ENCODE measurements at regions not wholly inside any gene's neighbourhood (a gene's known extent, or its start where the extent isn't known, plus 50 kb on each side); places are given as distances from the start of the nearest gene placed in this dataset.

DNA sequence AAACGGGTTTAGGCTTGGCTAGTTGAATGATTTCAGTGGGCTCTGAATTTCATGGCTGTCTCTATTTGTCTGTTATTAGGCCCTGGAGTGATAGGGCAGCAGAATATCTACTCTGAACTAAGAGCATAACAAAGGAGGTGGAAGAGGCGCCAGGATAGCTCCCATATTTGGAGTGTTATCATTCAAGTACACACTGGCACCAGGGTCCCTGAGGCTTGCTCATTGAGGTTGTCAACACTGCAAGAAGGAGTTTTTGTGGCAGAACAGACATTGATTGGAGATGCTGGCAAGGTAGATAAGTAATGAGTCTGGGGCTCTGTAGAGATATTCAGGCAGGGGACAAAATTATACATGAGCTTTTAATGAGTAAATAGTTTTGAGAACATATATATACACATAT is 1748.4 kb downstream of the MRPL39 start:
- no peak overlapping the region for H3K4me3 ChIP-seq (ENCODE audit: low read depth, low read length)
- H3K9me3 ChIP-seq (ENCODE audit: severe bottlenecking) = no peaks in the 10 kb centered on the region
- DNase-seq = no peak
- no peaks in the 10 kb centered on the region for H3K27me3 ChIP-seq (ENCODE audit: insufficient read depth, low read depth, severe bottlenecking)
- TF ChIP-seq, protein P1, sequence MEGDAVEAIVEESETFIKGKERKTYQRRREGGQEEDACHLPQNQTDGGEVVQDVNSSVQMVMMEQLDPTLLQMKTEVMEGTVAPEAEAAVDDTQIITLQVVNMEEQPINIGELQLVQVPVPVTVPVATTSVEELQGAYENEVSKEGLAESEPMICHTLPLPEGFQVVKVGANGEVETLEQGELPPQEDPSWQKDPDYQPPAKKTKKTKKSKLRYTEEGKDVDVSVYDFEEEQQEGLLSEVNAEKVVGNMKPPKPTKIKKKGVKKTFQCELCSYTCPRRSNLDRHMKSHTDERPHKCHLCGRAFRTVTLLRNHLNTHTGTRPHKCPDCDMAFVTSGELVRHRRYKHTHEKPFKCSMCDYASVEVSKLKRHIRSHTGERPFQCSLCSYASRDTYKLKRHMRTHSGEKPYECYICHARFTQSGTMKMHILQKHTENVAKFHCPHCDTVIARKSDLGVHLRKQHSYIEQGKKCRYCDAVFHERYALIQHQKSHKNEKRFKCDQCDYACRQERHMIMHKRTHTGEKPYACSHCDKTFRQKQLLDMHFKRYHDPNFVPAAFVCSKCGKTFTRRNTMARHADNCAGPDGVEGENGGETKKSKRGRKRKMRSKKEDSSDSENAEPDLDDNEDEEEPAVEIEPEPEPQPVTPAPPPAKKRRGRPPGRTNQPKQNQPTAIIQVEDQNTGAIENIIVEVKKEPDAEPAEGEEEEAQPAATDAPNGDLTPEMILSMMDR (IDR thresholded peaks at IDR 0.05; ENCODE audit: low read depth, low read length) = no peak
- H3K36me3 ChIP-seq = no peaks in the 10 kb centered on the region
- H3K27ac ChIP-seq = no peak overlapping the region

DNA sequence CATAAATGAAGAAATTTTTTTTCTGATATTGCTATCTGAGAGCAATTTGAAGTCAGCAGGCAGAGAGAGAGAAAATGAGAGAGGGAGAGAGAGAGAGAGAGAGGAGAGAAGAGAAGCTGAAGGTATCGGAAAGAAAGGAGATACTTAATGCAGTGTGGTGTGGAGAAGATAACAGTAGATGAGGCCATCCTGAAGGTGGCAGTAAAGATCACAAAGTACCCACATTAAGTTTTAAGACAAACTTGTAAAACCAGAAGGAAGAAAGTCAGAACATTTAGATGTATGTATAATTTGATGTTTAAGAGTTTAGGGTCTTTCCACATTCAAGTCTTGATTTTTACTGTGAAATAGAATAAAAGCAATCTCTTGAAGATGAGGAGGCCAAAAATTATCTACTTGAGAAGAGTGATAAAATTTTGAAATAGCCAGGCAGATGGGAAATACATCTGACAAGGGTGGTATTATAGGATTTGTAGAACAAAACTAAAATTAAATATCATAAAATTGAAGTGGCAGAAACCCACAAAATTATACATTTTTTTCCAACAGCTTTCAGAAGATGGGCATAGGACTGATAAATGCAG is 1753.4 kb downstream of the MRPL39 start:
- TF ChIP-seq, protein P1 (IDR thresholded peaks at IDR 0.05; ENCODE audit: low read depth, low read length) = peak; percentile 43; the same call in 1 of the 2 replicates
- no peaks in the 10 kb centered on the region for H3K36me3 ChIP-seq
- H3K27ac ChIP-seq = no peak overlapping the region
- H3K4me3 ChIP-seq (ENCODE audit: low read depth, low read length) = no peak overlapping the region
- no peak for DNase-seq
- H3K27me3 ChIP-seq (ENCODE audit: insufficient read depth, low read depth, severe bottlenecking) = no peaks in the 10 kb centered on the region
- no peaks in the 10 kb centered on the region for H3K9me3 ChIP-seq (ENCODE audit: severe bottlenecking)

DNA sequence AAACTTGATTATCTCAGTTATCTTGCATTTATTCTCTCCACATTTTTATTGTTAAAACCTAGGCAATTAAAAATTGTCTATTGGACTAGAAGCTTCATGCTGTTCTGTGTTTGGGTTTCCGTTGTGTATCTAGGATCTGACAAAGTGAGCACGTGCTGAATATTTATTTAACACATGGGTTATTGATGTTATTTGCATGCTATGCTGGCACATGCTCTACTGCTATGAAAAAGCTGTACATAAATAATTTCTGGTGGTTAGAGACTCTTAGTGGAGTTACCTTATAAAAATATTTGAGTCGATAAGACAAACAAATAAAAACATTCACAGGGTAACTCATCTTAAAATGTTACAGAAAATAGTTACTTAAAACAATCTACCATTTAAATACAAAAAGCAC is 1769.7 kb downstream of the MRPL39 start:
- no peaks in the 10 kb centered on the region for H3K36me3 ChIP-seq
- TF ChIP-seq, protein P1 (IDR thresholded peaks at IDR 0.05; ENCODE audit: low read depth, low read length) = no peak
- DNase-seq = no peak
- no peak overlapping the region for H3K4me3 ChIP-seq (ENCODE audit: low read depth, low read length)
- no peaks in the 10 kb centered on the region for H3K9me3 ChIP-seq (ENCODE audit: severe bottlenecking)
- no peaks in the 10 kb centered on the region for H3K27me3 ChIP-seq (ENCODE audit: insufficient read depth, low read depth, severe bottlenecking)
- H3K27ac ChIP-seq = no peak overlapping the region

- no peak for DNase-seq
- Histone ChIP-seq H3K27ac (no peak overlapping the region), H3K36me3 (no peaks in the 10 kb centered on the region), H3K9me3 (ENCODE audit: severe bottlenecking) (no peaks in the 10 kb centered on the region), H3K27me3 (ENCODE audit: insufficient read depth, low read depth, severe bottlenecking) (no peaks in the 10 kb centered on the region), H3K4me3 (ENCODE audit: low read depth, low read length) (no peak overlapping the region)
- TF ChIP-seq, protein P1 (IDR thresholded peaks at IDR 0.05; ENCODE audit: low read depth, low read length) = no peak
Measured at GRCh38 chr21:23822760-23823159, 1784.5 kb downstream of the MRPL39 start.

DNA sequence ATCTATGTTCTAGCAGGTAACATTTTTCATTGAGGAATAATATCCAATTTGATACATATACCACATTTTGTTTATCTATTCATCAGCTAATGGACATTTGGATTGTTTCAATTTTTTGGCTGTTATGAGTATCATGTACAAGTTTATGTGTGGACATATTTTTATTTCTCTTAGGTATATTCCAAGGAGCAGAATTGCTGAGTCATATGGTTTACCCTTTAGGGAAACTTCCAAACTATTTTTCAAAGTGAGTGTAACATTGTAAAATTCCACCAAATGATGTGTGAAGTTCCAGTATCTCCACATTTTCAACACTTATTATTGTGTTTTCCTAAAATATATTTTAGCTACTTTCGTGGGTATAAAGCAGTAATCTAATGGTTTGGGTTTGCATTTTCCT is 1789.9 kb downstream of the MRPL39 start:
- Histone ChIP-seq H3K36me3 (no peaks in the 10 kb centered on the region), H3K9me3 (ENCODE audit: severe bottlenecking) (no peaks in the 10 kb centered on the region), H3K27me3 (ENCODE audit: insufficient read depth, low read depth, severe bottlenecking) (no peaks in the 10 kb centered on the region), H3K27ac (no peak overlapping the region), H3K4me3 (ENCODE audit: low read depth, low read length) (no peak overlapping the region)
- no peak for DNase-seq
- TF ChIP-seq, protein P1 (IDR thresholded peaks at IDR 0.05; ENCODE audit: low read depth, low read length) = no peak

DNA sequence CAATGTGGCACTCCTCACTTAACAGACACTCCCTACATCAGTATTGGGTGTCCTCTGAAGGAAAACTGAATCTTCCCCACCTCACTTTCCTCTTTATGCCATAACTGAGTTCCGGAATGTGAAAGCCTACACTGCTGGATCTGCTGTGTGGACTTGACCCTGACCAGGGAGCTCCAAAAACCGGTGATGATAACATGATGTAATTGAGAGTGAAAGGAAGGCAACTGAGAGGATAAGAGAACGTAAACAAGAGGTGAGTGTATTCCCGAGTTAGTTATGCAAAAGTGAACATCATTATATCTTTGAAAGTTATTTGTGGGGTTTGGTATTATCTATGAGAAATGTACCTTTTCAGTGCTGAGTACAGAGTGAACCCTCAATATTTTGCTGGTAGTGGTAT is 1794.8 kb downstream of the MRPL39 start:
- TF ChIP-seq, protein P1 (IDR thresholded peaks at IDR 0.05; ENCODE audit: low read depth, low read length) = no peak
- Histone ChIP-seq H3K36me3 (no peaks in the 10 kb centered on the region), H3K27me3 (ENCODE audit: insufficient read depth, low read depth, severe bottlenecking) (no peaks in the 10 kb centered on the region), H3K9me3 (ENCODE audit: severe bottlenecking) (no peaks in the 10 kb centered on the region), H3K4me3 (ENCODE audit: low read depth, low read length) (no peak overlapping the region), H3K27ac (no peak overlapping the region)
- no peak for DNase-seq

Data from WERI-Rb-1 (cell line).